Neural cell (in vitro differentiated cells): ENCODE measurements at regions not wholly inside any gene's neighbourhood (a gene's known extent, or its start where the extent isn't known, plus 50 kb on each side); places are given as distances from the start of the nearest gene placed in this dataset.

ENCODE experiments used
- H2AFZ ChIP-seq: fragments of 200-600, 300-800 bp; sonication (generic), shearing (Covaris generic); 2 replicates; pipeline ENCODE4 v1.6.0; 2014; ENCODE audit warnings: low read depth, mild to moderate bottlenecking, antibody characterized with exemption, low read length, moderate library complexity
- H3F3A ChIP-seq: fragments of 200-600 bp; shearing (Covaris generic); 2 replicates; pipeline ENCODE4 v1.6.1; 2016; ENCODE audit warnings: mild to moderate bottlenecking, moderate library complexity, mixed read lengths, antibody characterized with exemption, low read length; ENCODE audit not compliant: insufficient read depth, poor library complexity, severe bottlenecking
- H3K27ac ChIP-seq: fragments of 200-600, 300-800 bp; sonication (generic), shearing (Covaris generic); 2 replicates; pipeline ENCODE4 v1.5.1; 2014; ENCODE audit warnings: mild to moderate bottlenecking, low read length, moderate library complexity
- H3K27me3 ChIP-seq: fragments of 300-800, 200-600 bp; sonication (generic), shearing (Covaris generic); 2 replicates; pipeline ENCODE4 v1.6.0; 2014; ENCODE audit warnings: mild to moderate bottlenecking, low read depth, low read length, moderate library complexity; ENCODE audit not compliant: insufficient read depth
- H3K36me3 ChIP-seq: fragments of 300-800, 200-600 bp; sonication (generic), shearing (Covaris generic); 2 replicates; pipeline ENCODE4 v1.5.1; 2014; ENCODE audit warnings: mild to moderate bottlenecking, antibody characterized with exemption, low read length, moderate library complexity; ENCODE audit not compliant: insufficient read depth
- H3K4me2 ChIP-seq: fragments of 300-800, 200-600 bp; sonication (generic), shearing (Covaris generic); 2 replicates; pipeline ENCODE4 v1.6.0; 2014; ENCODE audit warnings: mild to moderate bottlenecking, low read length
- H3K4me3 ChIP-seq: fragments of 300-800, 200-600 bp; sonication (generic), shearing (Covaris generic); 2 replicates; pipeline ENCODE4 v1.5.1; 2014; ENCODE audit warnings: mild to moderate bottlenecking, low read length, moderate library complexity
- H3K79me2 ChIP-seq: fragments of 200-600 bp; shearing (Covaris generic); replicated peaks from 2 replicates; pipeline ENCODE4 v1.6.0; 2014; ENCODE audit warnings: mild to moderate bottlenecking, low read length, moderate library complexity; ENCODE audit not compliant: insufficient read depth
- H3K9ac ChIP-seq: fragments of 300-800, 200-600 bp; sonication (generic), shearing (Covaris generic); 2 replicates; pipeline ENCODE4 v1.6.1; 2016; ENCODE audit warnings: mild to moderate bottlenecking, low read length, mixed read lengths
- H3K9me2 ChIP-seq: fragments of 200-600 bp; shearing (Covaris generic); 2 replicates; pipeline ENCODE4 v1.6.1; 2016; ENCODE audit warnings: mild to moderate bottlenecking, low read length, mixed read lengths; ENCODE audit not compliant: insufficient read depth
- H3K9me3 ChIP-seq: fragments of 200-600, 300-800 bp; sonication (generic), shearing (Covaris generic); 2 replicates; pipeline ENCODE4 v1.6.1; 2016; ENCODE audit warnings: mild to moderate bottlenecking, mixed run types, low read length, moderate library complexity, mixed read lengths
- H4K20me1 ChIP-seq: fragments of 200-600 bp; shearing (Covaris generic); 2 replicates; pipeline ENCODE4 v1.6.1; 2016; ENCODE audit warnings: mild to moderate bottlenecking, mixed run types; ENCODE audit not compliant: insufficient read depth
- CTCF ChIP-seq: fragments of 450-650 bp; IDR thresholded peaks from 2 replicates; pipeline ENCODE4 v1.5.1; 2014; ENCODE audit warnings: antibody characterized with exemption, mild to moderate bottlenecking, moderate library complexity; ENCODE audit not compliant: poor library complexity, severe bottlenecking
- EP300 ChIP-seq: fragments of 450-650 bp; conservative IDR thresholded peaks from 2 replicates; pipeline ENCODE4 v1.6.1; 2014; ENCODE audit warnings: antibody characterized with exemption, mild to moderate bottlenecking, moderate library complexity; ENCODE audit not compliant: poor library complexity, severe bottlenecking
- EZH2 ChIP-seq: fragments of 200-600, 300-800 bp; shearing (Covaris generic), sonication (generic); IDR thresholded peaks from 2 replicates; pipeline ENCODE4 v1.6.1; 2014; ENCODE audit warnings: antibody characterized with exemption, low read length, borderline replicate concordance, mild to moderate bottlenecking; ENCODE audit not compliant: insufficient read depth, poor library complexity, severe bottlenecking
- MXI1 ChIP-seq: fragments of 450-650 bp; conservative IDR thresholded peaks from 2 replicates; pipeline ENCODE4 v1.6.1; 2014; ENCODE audit warnings: antibody characterized with exemption, mild to moderate bottlenecking; ENCODE audit not compliant: poor library complexity, severe bottlenecking
- POLR2AphosphoS5 ChIP-seq: IDR thresholded peaks from 2 replicates; pipeline ENCODE4 v1.6.1; 2012
- RAD21 ChIP-seq: fragments of 450-650 bp; conservative IDR thresholded peaks from 2 replicates; pipeline ENCODE4 v1.6.1; 2014; ENCODE audit warnings: antibody characterized with exemption, mild to moderate bottlenecking, moderate library complexity
- REST ChIP-seq: IDR thresholded peaks from 2 replicates; pipeline ENCODE4 v1.6.1; 2012; ENCODE audit warnings: borderline replicate concordance
- SMC3 ChIP-seq: fragments of 450-650 bp; conservative IDR thresholded peaks from 2 replicates; pipeline ENCODE4 v1.6.1; 2014; ENCODE audit warnings: antibody characterized with exemption, mild to moderate bottlenecking, moderate library complexity; ENCODE audit not compliant: poor library complexity
- TAF1 ChIP-seq: IDR thresholded peaks from 2 replicates; pipeline ENCODE4 v1.6.1; 2012; ENCODE audit warnings: low read depth

- Histone ChIP-seq H3K79me2 (no peaks in the 10 kb centered on the region), H3K36me3 (no peaks in the 10 kb centered on the region), H3K9me2 (no peaks in the 10 kb centered on the region), H3K4me3 (no peak overlapping the region), H3K27ac (no peak overlapping the region), H3K9ac (no peak overlapping the region), H3K9me3 (peaks cover 3% of the 10 kb centered on the region), H3K4me2 (no peak overlapping the region), H4K20me1 (no peaks in the 10 kb centered on the region), H3F3A (no peaks in the 10 kb centered on the region), H2AFZ (no peak overlapping the region), H3K27me3 (no peaks in the 10 kb centered on the region)
- TF ChIP-seq MXI1 (no peak), SMC3 (no peak), CTCF (no peak), REST (no peak), EP300 (no peak), POLR2AphosphoS5 (no peak), RAD21 (no peak), EZH2 (no peak), TAF1 (no peak)
Measured at GRCh38 chr13:90645582-90645981, 701.9 kb upstream of the MIR17HG start.

DNA sequence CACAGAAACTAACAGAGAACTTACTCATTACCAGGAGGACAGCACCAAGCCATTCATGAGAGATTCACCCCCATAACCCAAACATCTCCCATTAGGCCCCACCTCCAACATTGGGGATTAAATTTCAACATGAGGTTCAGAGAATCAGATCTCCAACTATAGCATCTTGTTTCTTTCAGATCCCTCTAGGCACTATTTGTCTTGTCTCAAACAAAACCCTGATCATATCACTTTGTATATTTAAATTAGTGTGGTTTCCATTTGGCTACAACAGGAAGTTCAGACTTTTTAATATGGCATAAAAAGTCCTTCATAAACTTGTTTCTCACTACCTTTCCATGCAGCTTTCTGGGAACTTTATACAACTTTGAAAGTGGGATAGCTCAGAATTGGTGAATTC is 699.0 kb upstream of the MIR17HG start:
- no peak overlapping the region for H3K4me2 ChIP-seq
- no peaks in the 10 kb centered on the region for H4K20me1 ChIP-seq
- no peak overlapping the region for H3K4me3 ChIP-seq
- no peak overlapping the region for H2AFZ ChIP-seq
- H3K27ac ChIP-seq = no peak overlapping the region
- H3K27me3 ChIP-seq = no peaks in the 10 kb centered on the region
- H3F3A ChIP-seq = no peaks in the 10 kb centered on the region
- no peaks in the 10 kb centered on the region for H3K79me2 ChIP-seq
- H3K9me2 ChIP-seq = no peaks in the 10 kb centered on the region
- H3K9me3 ChIP-seq = peaks cover 6% of the 10 kb centered on the region
- no peak overlapping the region for H3K9ac ChIP-seq
- H3K36me3 ChIP-seq = no peaks in the 10 kb centered on the region
- TF ChIP-seq SMC3 (no peak), EP300 (no peak), RAD21 (no peak)

GRCh38 chr13:90652036-90652435 is 695.5 kb upstream of the MIR17HG start:
- H3K9me3 ChIP-seq = peaks cover 3% of the 10 kb centered on the region
- H3K9ac ChIP-seq = no peak overlapping the region
- no peak overlapping the region for H2AFZ ChIP-seq
- H3K4me2 ChIP-seq = no peak overlapping the region
- no peak overlapping the region for H3K4me3 ChIP-seq
- no peak overlapping the region for H3K27ac ChIP-seq
- no peak for TF ChIP-seq CTCF
- no peak for TF ChIP-seq TAF1
- no peak for TF ChIP-seq RAD21
- no peak for TF ChIP-seq EZH2
- no peak for TF ChIP-seq SMC3
- no peak for TF ChIP-seq REST
- no peak for TF ChIP-seq EP300
- TF ChIP-seq POLR2AphosphoS5 = no peak
- no peak for TF ChIP-seq MXI1
- H3K79me2 ChIP-seq = no peaks in the 10 kb centered on the region
- H3F3A ChIP-seq = no peaks in the 10 kb centered on the region
- no peaks in the 10 kb centered on the region for H3K36me3 ChIP-seq
- no peaks in the 10 kb centered on the region for H3K27me3 ChIP-seq
- H3K9me2 ChIP-seq = no peaks in the 10 kb centered on the region
- no peaks in the 10 kb centered on the region for H4K20me1 ChIP-seq
